GM06990 (cell line): ENCODE measurements at regions not wholly inside any gene's neighbourhood (a gene's known extent, or its start where the extent isn't known, plus 50 kb on each side); places are given as distances from the start of the nearest gene placed in this dataset.

Experiments used
- DNase-seq: peaks from one replicate; pipeline ENCODE4 v3.0.0-alpha.2; 2011; ENCODE audit not compliant: insufficient read length; ENCODE audit errors: extremely low read depth
- H3K27me3 ChIP-seq: replicated peaks from 2 replicates; pipeline ENCODE4 v1.6.0; 2011; ENCODE audit warnings: low read length; ENCODE audit not compliant: control insufficient read depth, insufficient read depth
- H3K36me3 ChIP-seq: 2 replicates; pipeline ENCODE4 v1.5.1; 2011; ENCODE audit warnings: low read length; ENCODE audit not compliant: control insufficient read depth, insufficient read depth
- H3K4me3 ChIP-seq: replicated peaks from 2 replicates; pipeline ENCODE4 v1.5.1; 2011; ENCODE audit warnings: low read depth, mild to moderate bottlenecking, control low read depth, low read length
- CTCF ChIP-seq: IDR thresholded peaks from 2 replicates; pipeline ENCODE4 v1.5.1; 2011; ENCODE audit warnings: low read length, control low read depth, mild to moderate bottlenecking, inconsistent platforms; ENCODE audit not compliant: insufficient read depth, poor library complexity, severe bottlenecking

DNA sequence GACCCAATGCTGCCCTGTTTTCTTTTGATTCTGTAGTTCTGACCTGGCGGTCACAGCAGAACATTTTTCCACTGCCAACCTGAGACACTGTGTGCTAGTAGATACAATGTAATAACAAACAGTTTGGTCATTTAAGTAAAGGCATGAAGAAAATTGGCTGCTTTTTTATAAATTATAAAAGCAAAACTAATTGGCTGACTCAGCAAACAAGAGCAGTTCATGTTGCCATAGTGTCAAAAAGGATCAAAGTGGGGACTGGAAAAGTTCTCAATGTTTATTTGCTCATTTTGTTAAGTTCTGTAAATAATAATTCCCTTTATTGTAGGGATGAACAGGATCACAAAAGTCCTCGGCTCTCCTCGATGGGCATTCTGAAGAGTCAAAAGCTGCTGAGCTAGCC lies 599.5 kb downstream of the PKHD1 start:
- DNase-seq = no peak
- TF ChIP-seq CTCF = no peak
- Histone ChIP-seq H3K27me3 (no peaks in the 10 kb centered on the region), H3K4me3 (no peak overlapping the region), H3K36me3 (no peaks in the 10 kb centered on the region)

DNA sequence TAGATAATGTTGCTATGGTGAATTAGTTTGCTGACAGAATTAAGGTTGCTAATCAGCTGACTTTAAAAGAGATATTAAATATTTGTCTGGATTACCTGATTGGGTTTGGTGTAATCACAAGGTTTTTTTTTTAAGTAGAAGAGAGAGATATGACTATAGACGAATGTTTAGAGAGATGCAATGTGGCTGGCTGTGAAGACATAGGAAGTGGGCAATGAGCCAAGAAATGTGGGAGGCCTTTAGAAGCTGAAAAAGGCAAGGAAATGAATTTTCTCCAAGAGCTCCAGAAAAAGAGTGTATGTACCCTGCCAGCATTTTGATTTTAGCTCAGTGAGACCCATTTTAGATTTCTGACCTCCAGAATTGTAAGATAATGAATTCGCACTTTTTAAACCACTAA lies 598.3 kb downstream of the PKHD1 start:
- Histone ChIP-seq H3K27me3 (no peaks in the 10 kb centered on the region), H3K4me3 (no peak overlapping the region), H3K36me3 (no peaks in the 10 kb centered on the region)
- DNase-seq = no peak
- TF ChIP-seq CTCF = no peak

- no peaks in the 10 kb centered on the region for H3K27me3 ChIP-seq
- DNase-seq = no peak
- no peak for TF ChIP-seq CTCF
- H3K36me3 ChIP-seq = no peaks in the 10 kb centered on the region
- no peak overlapping the region for H3K4me3 ChIP-seq
Observed at GRCh38 chr6:51490101-51490500, 597.3 kb downstream of the PKHD1 start.

GRCh38 chr6:51494342-51494741 lies 593.1 kb downstream of the PKHD1 start:
- peak; percentile 9 for TF ChIP-seq CTCF
- H3K4me3 ChIP-seq = no peak overlapping the region
- H3K27me3 ChIP-seq = no peaks in the 10 kb centered on the region
- no peaks in the 10 kb centered on the region for H3K36me3 ChIP-seq
- no peak for DNase-seq

- Histone ChIP-seq H3K36me3 (no peaks in the 10 kb centered on the region), H3K4me3 (no peak overlapping the region), H3K27me3 (no peaks in the 10 kb centered on the region)
- no peak for TF ChIP-seq CTCF
- no peak for DNase-seq
Observed at GRCh38 chr6:51495096-51495495, 592.3 kb downstream of the PKHD1 start.
